NCI-H1417 treated with DMSO at 0.1 percent for 48 hours (cell line): ENCODE measurements at regions not wholly inside any gene's neighbourhood (a gene's known extent, or its start where the extent isn't known, plus 50 kb on each side); places are given as distances from the start of the nearest gene placed in this dataset.

ENCODE experiments used
- DNase-seq: peaks from one replicate; lab custom pipeline; 2025; lab: John Stamatoyannopoulos, UW

GRCh38 chr12:19826980-19827550 is 387.8 kb downstream of the AEBP2 start:
- DNase-seq, result no peak

GRCh38 chr12:19829100-19829853 is 390.0 kb downstream of the AEBP2 start:
- DNase-seq, result no peak

- DNase-seq, result no peak
Observed at GRCh38 chr12:19830446-19830845, 391.2 kb downstream of the AEBP2 start.

- no peak for DNase-seq
Observed at GRCh38 chr12:19833775-19834501, 394.6 kb downstream of the AEBP2 start.

- no peak for DNase-seq
Observed at GRCh38 chr12:19834592-19834991, 395.3 kb downstream of the AEBP2 start.

- DNase-seq, result no peak
Observed at GRCh38 chr12:19836056-19836455, 396.8 kb downstream of the AEBP2 start.

GRCh38 chr12:19836456-19836855 is 397.2 kb downstream of the AEBP2 start:
- DNase-seq, result no peak

- DNase-seq, result no peak
Observed at GRCh38 chr12:19837543-19837942, 398.3 kb downstream of the AEBP2 start.

GRCh38 chr12:19841451-19841850 is 402.2 kb downstream of the AEBP2 start:
- DNase-seq, result no peak

GRCh38 chr12:19842116-19842515 is 402.8 kb downstream of the AEBP2 start:
- DNase-seq, result no peak

- DNase-seq, result no peak
Observed at GRCh38 chr12:19844224-19844623, 404.9 kb downstream of the AEBP2 start.

- DNase-seq, result no peak
Observed at GRCh38 chr12:19846574-19846973, 407.3 kb downstream of the AEBP2 start.

- no peak for DNase-seq
Observed at GRCh38 chr12:19847294-19848059, 408.2 kb downstream of the AEBP2 start.

GRCh38 chr12:19848421-19848820 is 409.1 kb downstream of the AEBP2 start:
- no peak for DNase-seq

- DNase-seq, result no peak
Observed at GRCh38 chr12:19849208-19849607, 409.9 kb downstream of the AEBP2 start.

GRCh38 chr12:19850346-19851065 is 411.2 kb downstream of the AEBP2 start:
- DNase-seq, result no peak

GRCh38 chr12:19852100-19852855 is 413.0 kb downstream of the AEBP2 start:
- no peak for DNase-seq

GRCh38 chr12:19855851-19856250 is 416.6 kb downstream of the AEBP2 start:
- DNase-seq, result no peak

GRCh38 chr12:19856389-19856788 is 417.1 kb downstream of the AEBP2 start:
- DNase-seq, result no peak

GRCh38 chr12:19857204-19857603 is 417.9 kb downstream of the AEBP2 start:
- no peak for DNase-seq

GRCh38 chr12:19867151-19867550 is 427.9 kb downstream of the AEBP2 start:
- DNase-seq, result no peak
